ENCODE measurements at regions not wholly inside any gene's neighbourhood (a gene's known extent, or its start where the extent isn't known, plus 50 kb on each side); places are given as distances from the start of the nearest gene placed in this dataset.

GRCh38 chr2:8159211-8159965 is 522.5 kb upstream of the ID2 start:
- DNase-seq: no peak

DNA sequence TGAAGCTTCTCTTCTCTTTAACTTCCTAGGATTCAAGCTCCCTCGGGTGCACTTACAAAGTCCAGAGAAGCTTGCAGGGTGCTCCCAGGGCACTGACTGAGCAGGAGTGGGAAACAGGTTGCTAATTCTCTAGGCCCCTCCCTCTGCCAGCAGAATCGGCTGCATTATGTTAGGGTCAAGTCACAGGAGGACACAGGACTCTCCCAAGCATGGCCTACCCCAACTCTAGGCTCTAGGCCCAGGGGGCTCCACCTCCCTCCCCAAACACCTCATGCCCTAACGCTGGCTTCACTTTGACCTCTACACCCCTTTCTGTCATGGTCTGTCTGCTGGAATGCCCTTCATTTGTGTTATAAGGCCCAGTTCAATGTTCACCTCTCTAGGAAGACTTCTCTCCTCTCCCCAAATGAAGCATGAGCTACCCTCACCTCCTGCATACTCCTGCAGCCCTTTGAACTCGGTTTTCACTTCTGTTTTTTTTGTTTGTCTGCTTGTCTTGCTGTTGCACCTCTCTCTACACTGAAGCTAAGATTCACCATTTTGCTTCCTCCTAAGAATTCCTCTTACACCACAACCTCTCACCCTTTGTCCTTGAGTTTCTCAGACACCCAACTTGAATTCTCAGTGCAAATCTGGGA is 521.8 kb upstream of the ID2 start:
- no peak for DNase-seq

DNA sequence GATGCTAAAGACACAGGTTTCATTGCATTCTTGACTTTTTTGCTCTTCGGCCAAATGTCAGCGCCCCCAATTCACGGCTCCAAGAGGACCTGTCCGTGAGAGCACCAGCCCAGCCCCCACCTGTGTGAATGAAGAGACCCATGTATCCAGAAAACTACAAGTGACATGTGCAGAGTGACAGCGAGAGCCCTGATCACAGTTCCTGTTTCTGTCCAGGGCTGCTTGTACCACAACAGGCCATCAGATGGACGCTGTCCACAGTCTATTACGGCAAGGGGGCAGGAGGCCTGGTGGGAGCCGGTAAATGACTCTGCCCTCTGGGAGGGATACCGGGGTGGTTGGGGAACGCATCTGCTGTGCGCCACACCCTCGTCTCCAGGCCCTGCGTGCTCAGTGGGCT is 520.9 kb upstream of the ID2 start:
- no peak for DNase-seq

DNA sequence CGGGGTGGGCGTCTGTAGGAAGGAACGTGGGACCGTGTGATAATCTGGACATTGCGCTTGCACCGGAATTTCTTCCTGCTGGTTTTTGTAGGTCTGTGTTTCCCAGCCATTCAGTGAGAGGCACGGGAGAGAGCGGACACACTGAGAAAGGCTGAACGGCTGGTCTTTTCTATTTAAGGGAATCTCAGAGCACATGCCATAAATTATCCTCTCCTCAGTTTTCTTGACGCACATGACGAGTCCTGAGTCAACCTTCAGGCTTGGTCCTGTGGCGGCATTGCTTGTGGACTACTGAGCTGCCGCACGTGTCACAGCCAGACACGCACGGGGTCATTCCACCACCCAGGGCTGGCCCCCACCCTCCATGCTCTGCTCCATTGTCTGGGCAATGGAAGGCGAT is 519.3 kb upstream of the ID2 start:
- DNase-seq: no peak

- no peak for DNase-seq
These were observed 516.3 kb upstream of the ID2 start for GRCh38 chr2:8165550-8165949.

DNA sequence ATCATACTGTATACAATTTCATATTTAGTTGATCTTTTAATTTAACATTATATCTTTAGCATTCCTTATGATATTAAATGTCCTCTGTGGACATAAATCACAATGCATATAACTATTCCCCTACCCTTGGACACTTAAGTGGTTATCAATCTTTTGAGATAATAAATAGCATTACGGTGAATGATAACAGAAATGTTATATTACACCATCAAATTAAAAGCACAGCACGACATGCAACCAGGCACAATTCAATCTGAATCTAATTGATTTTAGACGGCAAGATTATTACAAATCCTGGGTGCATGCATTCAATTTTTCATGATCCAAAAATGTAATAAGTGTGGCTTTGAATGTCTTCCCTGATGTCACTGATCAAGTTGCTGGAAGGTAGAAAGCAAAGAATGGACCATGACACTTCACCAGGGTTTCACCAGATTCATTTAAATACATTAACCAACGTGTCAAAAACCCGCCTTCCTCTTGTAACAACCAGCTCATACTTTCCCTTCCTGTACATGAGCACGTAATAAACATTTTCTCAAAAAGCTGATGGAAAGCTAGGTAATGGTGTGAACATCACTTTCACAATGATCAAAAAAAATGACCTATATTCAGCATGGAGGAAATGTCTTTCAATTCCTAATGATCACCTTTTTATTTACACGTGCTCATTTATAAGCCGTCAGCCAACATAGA is 513.7 kb upstream of the ID2 start:
- DNase-seq: no peak

DNA sequence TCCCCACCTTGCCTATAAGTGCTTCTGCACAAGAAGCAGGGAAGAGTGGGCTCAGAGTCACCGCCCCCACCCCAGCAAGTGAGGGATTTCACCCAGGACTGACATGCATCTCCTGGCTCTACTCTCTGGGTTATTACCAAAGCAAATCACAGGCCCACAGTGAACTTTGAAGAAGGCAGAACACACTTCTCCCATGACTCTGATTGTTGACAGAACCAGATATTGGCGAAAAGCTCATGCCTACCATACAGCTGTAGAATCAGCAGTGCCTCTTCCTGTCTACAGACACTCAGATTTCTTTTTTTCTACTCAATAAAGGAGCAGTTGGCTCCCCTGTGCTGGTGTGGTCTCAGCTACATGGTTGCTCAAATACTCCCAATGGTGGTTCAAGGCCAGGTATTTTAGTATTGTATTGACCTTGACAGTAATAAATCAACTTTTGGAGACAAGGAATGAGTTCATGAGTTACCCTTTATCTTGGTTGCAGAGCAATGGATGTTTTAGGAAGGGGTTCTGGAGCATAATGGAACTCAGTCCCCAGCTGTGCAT is 512.9 kb upstream of the ID2 start:
- no peak for DNase-seq

- no peak for DNase-seq
These were observed 512.4 kb upstream of the ID2 start for GRCh38 chr2:8169443-8169842.

DNA sequence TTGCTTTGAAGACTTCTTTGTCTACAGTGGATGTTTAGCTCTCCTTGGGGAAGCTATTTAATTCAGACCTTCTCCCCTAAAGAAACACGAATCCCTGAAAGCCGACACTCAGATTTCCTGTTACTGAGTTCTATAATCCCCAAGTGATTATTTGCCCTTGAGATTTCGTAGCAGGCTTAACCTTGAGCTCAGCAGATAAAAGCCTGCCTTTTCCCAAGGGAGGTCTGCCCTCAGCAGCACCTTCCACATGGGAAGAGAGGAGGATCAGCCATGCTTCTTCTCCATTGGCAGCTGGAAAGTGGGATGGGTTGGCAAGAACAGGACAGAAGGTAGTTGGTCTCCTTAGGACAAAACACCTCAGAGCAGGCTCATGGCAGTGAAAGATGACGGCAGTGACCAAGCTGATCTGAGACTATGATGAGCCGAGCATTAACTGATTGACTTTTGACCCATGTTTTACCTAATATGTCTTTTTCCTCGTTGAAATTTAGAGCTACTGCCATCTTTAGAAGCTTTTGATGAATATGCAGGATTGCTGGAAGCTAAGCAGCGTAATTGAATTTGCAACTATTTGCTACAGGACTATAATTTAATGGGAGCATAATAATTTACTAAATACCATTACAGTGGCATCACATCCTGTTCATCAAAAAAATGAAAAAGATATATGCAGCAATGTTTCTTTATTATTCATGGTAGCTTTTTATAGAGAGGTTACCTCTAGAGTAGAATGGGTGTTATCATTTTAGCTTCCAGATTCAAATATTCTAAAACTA is 511.1 kb upstream of the ID2 start:
- DNase-seq: no peak

DNA sequence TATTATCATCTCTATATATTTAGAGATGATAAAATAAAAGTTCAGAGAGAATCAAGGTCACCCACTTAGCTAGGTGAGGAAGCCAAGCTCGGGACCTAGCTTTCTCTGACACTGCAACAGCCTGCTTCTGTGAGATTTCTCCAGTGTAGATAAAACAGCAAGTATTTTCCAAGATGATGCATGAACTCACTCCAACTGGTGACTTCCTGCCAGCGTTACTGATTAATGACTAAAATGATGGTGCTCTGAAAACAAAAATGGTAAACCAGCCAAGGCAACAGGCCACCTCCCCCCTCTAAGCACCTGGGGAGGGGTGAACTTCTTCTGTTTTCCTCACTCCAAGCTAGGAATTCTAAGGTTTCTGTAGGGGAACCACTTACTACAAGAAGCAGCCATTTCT is 510.2 kb upstream of the ID2 start:
- DNase-seq: no peak

DNA sequence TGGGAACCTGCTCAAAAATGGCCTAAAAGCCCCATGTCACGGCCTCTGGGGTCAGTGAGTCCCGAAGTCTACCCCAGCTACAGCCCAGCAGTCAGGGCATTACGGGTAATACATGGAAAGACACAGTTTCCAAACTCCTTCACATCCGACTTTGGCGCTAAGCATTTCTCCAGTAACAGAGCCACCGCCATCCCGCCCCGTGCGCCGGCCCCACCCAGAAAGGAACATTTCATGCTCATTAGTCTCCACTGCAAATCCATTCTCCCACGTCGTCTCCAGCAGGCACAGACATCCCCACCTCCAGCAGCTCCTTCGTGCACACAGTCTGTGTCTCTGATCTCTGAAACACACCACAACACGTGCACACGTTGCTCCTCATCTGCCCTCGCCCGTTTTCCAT is 509.2 kb upstream of the ID2 start:
- no peak for DNase-seq

DNA sequence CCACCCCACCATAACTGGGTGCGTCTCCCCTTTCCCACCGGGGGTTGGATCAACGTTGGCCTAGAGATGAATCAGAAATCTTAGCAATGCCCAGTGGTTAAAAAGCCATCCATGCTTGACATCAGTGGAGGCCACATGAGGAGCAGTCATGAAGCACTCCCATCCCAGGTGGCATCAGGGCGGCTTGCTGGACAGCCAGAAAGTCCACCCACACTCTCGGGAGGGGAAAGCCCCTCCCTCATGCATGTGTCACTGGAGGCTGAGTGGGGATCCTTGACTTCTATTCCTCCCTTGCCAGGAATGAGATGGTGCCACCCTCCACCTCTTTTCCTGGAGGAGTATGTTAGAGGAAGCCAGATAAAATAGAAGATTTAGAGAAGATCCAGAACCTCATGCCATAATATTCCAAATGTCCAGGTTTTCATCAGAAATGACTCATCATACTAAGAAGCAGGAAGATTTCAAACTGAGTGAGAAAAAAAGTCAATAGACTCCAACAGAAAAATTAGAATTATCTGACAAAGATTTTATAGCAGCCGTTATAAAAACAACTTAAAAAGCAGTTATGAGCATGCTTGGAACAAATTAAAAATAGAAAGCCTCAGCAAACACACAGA is 507.1 kb upstream of the ID2 start:
- no peak for DNase-seq

GRCh38 chr2:8176887-8177286 is 505.0 kb upstream of the ID2 start:
- no peak for DNase-seq

GRCh38 chr2:8177566-8177965 is 504.3 kb upstream of the ID2 start:
- DNase-seq: no peak

- no peak for DNase-seq
These were observed 502.9 kb upstream of the ID2 start for GRCh38 chr2:8178911-8179310.

- DNase-seq: no peak
These were observed 492.5 kb upstream of the ID2 start for GRCh38 chr2:8189316-8189715.

- no peak for DNase-seq
These were observed 491.6 kb upstream of the ID2 start for GRCh38 chr2:8190279-8190678.

DNA sequence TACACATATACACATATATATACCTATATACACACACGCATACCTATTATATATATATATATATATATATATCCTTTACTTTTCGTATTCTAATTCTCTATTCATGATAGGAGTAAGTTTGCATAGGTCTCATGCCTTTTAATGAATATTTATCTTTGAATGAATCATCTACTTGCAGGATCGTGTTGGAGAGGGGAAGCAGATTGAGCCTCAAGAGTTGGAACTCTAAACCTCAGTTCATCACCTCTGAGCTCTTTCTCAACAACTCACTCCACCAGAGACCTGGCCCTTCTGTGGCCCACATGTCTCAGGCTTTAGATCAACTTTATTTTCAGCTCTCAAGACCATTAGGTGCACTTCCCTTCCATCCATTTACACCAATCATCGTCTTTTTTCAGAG is 490.4 kb upstream of the ID2 start:
- no peak for DNase-seq

GRCh38 chr2:8193146-8193545 is 488.7 kb upstream of the ID2 start:
- DNase-seq: no peak

GRCh38 chr2:8193686-8194615 is 487.9 kb upstream of the ID2 start:
- DNase-seq: peak; percentile 69

- no peak for DNase-seq
These were observed 486.1 kb upstream of the ID2 start for GRCh38 chr2:8195784-8196183.

DNA sequence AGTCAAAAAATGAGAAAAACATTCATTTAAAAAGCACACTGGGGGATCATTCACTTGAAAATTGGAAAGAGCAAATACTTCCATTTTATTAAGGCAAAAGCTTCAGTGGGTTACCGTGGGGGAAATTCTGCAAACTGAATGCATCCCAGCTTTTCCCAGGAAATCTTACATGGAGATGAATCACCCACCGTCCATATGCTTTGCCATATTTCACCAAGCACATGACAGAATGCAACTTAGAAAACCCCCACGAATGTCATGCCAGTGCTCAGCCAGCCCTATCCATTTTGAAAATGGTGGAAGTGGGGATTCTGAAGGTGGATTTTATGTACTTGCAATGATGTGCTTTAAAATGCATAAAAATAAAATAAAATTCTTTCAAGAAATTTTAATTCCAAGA is 485.5 kb upstream of the ID2 start:
- no peak for DNase-seq

All from DMS79 treated with DMSO at 0.1 percent for 48 hours (cell line).